DMS53 (cell line): ENCODE measurements at regions not wholly inside any gene's neighbourhood (a gene's known extent, or its start where the extent isn't known, plus 50 kb on each side); places are given as distances from the start of the nearest gene placed in this dataset.

Experiments used
- DNase-seq: peaks from one replicate; lab custom pipeline; 2025; lab: John Stamatoyannopoulos, UW

- DNase-seq, result no peak
Observed at GRCh38 chr15:38672273-38672672, 107.7 kb upstream of the RASGRP1 start.

GRCh38 chr15:38672814-38673670 lies 108.4 kb upstream of the RASGRP1 start:
- DNase-seq, result no peak

- DNase-seq, result no peak
Observed at GRCh38 chr15:38674448-38674847, 109.8 kb upstream of the RASGRP1 start.

- DNase-seq, result no peak
Observed at GRCh38 chr15:38678281-38678680, 113.7 kb upstream of the RASGRP1 start.

- no peak for DNase-seq
Observed at GRCh38 chr15:38680775-38681174, 116.2 kb upstream of the RASGRP1 start.

- DNase-seq, result no peak
Observed at GRCh38 chr15:38682363-38682762, 117.7 kb upstream of the RASGRP1 start.

GRCh38 chr15:38682861-38683260 lies 118.2 kb upstream of the RASGRP1 start:
- DNase-seq, result no peak

GRCh38 chr15:38683382-38684242 lies 119.0 kb upstream of the RASGRP1 start:
- peak; percentile 63 for DNase-seq

GRCh38 chr15:38684440-38685010 lies 119.9 kb upstream of the RASGRP1 start:
- DNase-seq, result no peak

- DNase-seq, result no peak
Observed at GRCh38 chr15:38685686-38686339, 121.2 kb upstream of the RASGRP1 start.

GRCh38 chr15:38687340-38687739 lies 122.7 kb upstream of the RASGRP1 start:
- DNase-seq, result no peak

GRCh38 chr15:38687775-38688495 lies 123.3 kb upstream of the RASGRP1 start:
- DNase-seq, result no peak

- peak; percentile 44 for DNase-seq
Observed at GRCh38 chr15:38688761-38689160, 124.1 kb upstream of the RASGRP1 start.

GRCh38 chr15:38689522-38689921 lies 124.9 kb upstream of the RASGRP1 start:
- no peak for DNase-seq

- no peak for DNase-seq
Observed at GRCh38 chr15:38690216-38690615, 125.6 kb upstream of the RASGRP1 start.

GRCh38 chr15:38690719-38691332 lies 126.2 kb upstream of the RASGRP1 start:
- peak; percentile 77 for DNase-seq

GRCh38 chr15:38691377-38691776 lies 126.8 kb upstream of the RASGRP1 start:
- DNase-seq, result no peak

GRCh38 chr15:38691965-38692788 lies 127.6 kb upstream of the RASGRP1 start:
- DNase-seq, result no peak

GRCh38 chr15:38692789-38693062 lies 128.1 kb upstream of the RASGRP1 start:
- DNase-seq, result no peak
